ENCODE measurements at regions not wholly inside any gene's neighbourhood (a gene's known extent, or its start where the extent isn't known, plus 50 kb on each side); places are given as distances from the start of the nearest gene placed in this dataset.

GRCh38 chr11:79807506-79807905 lies 366.7 kb upstream of the TENM4 start:
- H3K27ac Mint-ChIP-seq: no peak overlapping the region

More at GRCh38 chr11:79807506-79807905, 366.7 kb upstream of the TENM4 start:
- H3K56ac ChIP-seq (ENCODE audit: insufficient read length, low read depth, low read length): no peak overlapping the region
- H3K14ac ChIP-seq (ENCODE audit: insufficient read depth, low read length): no peak overlapping the region
- H3K9me3 ChIP-seq (ENCODE audit: control insufficient read depth, low read depth, low read length): no peaks in the 10 kb centered on the region
- H2BK12ac ChIP-seq (ENCODE audit: insufficient read length, low read depth, low read length): no peak overlapping the region
- no peaks in the 10 kb centered on the region for H3K79me2 ChIP-seq (ENCODE audit: insufficient read depth, low read length)
- no peak overlapping the region for H3K27ac ChIP-seq (ENCODE audit: insufficient read length, low read depth, low read length)
- no peak overlapping the region for H4K5ac ChIP-seq (ENCODE audit: insufficient read length, low read depth, low read length)
- no peaks in the 10 kb centered on the region for H3K23me2 ChIP-seq (ENCODE audit: insufficient read length, low read depth, low read length, poor library complexity, severe bottlenecking)
- no peak overlapping the region for H3K4me3 Mint-ChIP-seq
- no peaks in the 10 kb centered on the region for H3K27me3 ChIP-seq (ENCODE audit: insufficient read depth, low read length)
- no peak overlapping the region for H4K91ac ChIP-seq (ENCODE audit: insufficient read length, low read depth, low read length)
- no peak overlapping the region for H4K8ac ChIP-seq (replicated peaks; ENCODE audit: insufficient read length, low read depth, low read length)
- H2BK15ac ChIP-seq (ENCODE audit: low read depth, low read length): no peak overlapping the region
- H3K9me3 Mint-ChIP-seq: peaks cover 16 to 20% of the 10 kb centered on the region in 2 experiments
- no peak overlapping the region for H3K9ac ChIP-seq (ENCODE audit: extremely low read depth, insufficient read length, low read length)
- no peak overlapping the region for H2BK120ac ChIP-seq (ENCODE audit: low read depth, low read length, poor library complexity, severe bottlenecking)
- no peaks in the 10 kb centered on the region for H3K4me1 Mint-ChIP-seq
- no peak overlapping the region for H3T11ph ChIP-seq (ENCODE audit: low read length)
- no peak overlapping the region for H3K4me2 ChIP-seq (ENCODE audit: insufficient read depth, insufficient read length, low read length)
- no peak for TF ChIP-seq CTCF (conservative IDR thresholded peaks at IDR 0.05)
- peaks cover 0 to 11% (median 5%) of the 10 kb centered on the region in 3 experiments; a peak in 4 of 7 replicates for H3K36me3 Mint-ChIP-seq (ENCODE audit: insufficient read depth in 1 of 3, low read depth in 3 of 3)
- H2BK20ac ChIP-seq (ENCODE audit: low read depth, low read length, poor library complexity, severe bottlenecking): no peak overlapping the region
- DNase-seq: no peak
- H2AFZ ChIP-seq (ENCODE audit: low read length): no peak overlapping the region
- H3K27me3 Mint-ChIP-seq (ENCODE audit: low read depth): peaks cover 6% of the 10 kb centered on the region
- H3K4ac ChIP-seq (ENCODE audit: low read depth, low read length): no peak overlapping the region
- no peaks in the 10 kb centered on the region for H3K79me1 ChIP-seq (ENCODE audit: insufficient read depth, low read depth, low read length, poor library complexity, severe bottlenecking)
- no CpG with 5 or more reads among the region's 2 CpGs for WGBS (ENCODE audit: extremely low coverage, insufficient read length, low lambda C conversion rate)
- no peaks in the 10 kb centered on the region for H3K4me1 ChIP-seq (ENCODE audit: insufficient read depth, low read length)
- no peak overlapping the region for H3K23ac ChIP-seq (ENCODE audit: insufficient read length, low read depth, low read length)
- H3K18ac ChIP-seq (ENCODE audit: insufficient read length, low read depth, low read length): no peak overlapping the region
- no peaks in the 10 kb centered on the region for H4K20me1 ChIP-seq (ENCODE audit: control insufficient read depth, insufficient read depth, insufficient read length)
- no peak overlapping the region for H2AK5ac ChIP-seq (ENCODE audit: insufficient read length, low read length)
- no peak overlapping the region for H2BK5ac ChIP-seq (ENCODE audit: insufficient read length, low read length)

Data from H9 (cell line).